NOMO-1 treated with DMSO at 0.1 percent for 48 hours (cell line): ENCODE measurements at regions not wholly inside any gene's neighbourhood (a gene's known extent, or its start where the extent isn't known, plus 50 kb on each side); places are given as distances from the start of the nearest gene placed in this dataset.
A peak's percentile ranks its signal among the peaks of the same experiment; 100 is the strongest.
"Not testable (repeated sequence)": the region's sequence is repeated elsewhere in the genome, so short reads cannot be mapped to it uniquely, and the experiment has no call there.

Experiments used
- DNase-seq: peaks from one replicate; lab custom pipeline; 2025; ENCODE audit not compliant: unreplicated experiment; lab: John Stamatoyannopoulos, UW

- DNase-seq: no peak
Observed at GRCh38 chrX:4622486-4623167, 909.2 kb upstream of the PRKX start.

DNA sequence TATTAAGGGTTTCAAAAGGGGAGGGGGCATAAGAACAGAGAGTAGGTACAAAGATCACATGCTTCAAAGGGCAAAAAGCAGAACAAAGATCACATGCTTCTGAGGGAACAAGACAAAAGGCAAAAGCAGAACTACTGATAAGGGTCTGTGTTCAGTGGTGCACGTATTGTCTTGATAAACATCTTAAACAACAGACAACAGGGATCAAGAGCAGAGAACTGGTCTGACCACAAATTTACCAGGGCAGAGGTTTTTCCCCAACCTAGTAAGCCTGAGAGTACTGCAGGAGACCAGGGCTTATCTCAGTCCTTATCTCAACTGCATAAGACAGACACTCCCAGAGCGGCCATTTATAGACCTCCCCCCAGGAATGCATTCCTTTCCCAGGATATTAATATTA, 900.2 kb upstream of the PRKX start:
- not testable (repeated sequence) for DNase-seq

DNA sequence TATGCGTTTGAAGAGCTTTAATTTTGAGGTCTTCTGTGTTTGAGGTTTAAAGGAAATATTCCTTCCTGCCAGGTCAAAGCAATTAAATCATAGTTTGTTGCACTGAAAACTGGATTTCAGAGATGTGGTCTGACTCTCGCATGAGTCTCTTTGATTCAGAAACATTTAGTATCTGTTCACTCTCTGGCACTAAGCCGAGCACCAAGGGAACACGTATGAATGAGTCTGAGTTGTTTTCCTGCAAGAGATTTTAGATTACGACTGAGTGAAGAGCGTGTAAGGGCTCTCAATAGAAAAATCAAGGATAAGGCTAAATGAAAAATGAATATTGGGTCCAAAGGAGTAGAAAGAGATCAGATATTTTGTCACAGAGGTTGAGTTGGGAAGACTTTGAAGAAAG, 875.4 kb upstream of the PRKX start:
- DNase-seq: no peak

DNA sequence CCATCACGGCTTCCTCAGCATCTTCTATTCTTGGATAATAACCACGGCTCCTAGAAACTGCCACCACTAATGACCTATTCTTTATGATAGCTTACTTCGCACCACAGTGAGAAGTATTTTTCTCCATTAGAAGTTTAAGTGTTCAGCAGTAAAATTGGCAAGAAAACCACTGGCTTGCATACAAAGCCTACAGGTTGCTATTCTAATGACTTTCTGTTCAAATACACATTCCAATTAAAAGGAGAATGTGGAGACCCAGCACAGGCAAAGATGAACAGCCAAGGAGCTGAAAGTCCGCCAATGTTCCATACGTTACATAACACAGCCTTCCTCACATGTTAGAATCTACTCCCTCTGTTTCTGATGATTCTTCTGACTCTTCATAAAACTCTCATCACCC, 875.0 kb upstream of the PRKX start:
- DNase-seq: no peak

DNA sequence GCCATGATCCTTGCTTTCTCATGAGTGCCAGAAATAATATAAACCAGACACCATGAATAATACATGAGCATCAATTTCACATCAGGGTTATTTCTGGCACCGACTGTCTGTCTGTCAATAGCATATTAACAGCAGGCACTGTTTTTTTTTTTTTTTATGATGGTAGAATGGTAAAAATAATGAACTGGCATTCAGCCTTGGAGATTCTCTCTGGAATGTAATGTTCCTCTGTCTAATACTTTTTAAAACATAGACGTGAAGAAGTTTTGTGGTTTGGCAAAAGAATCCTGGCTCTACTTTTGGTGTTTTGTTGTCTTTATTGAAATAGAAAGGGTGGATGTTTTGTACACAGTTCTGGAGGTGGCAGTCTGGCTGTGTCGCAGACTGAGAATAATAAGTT, 874.6 kb upstream of the PRKX start:
- DNase-seq: no peak

GRCh38 chrX:4579999-4580398, 866.5 kb upstream of the PRKX start:
- no peak for DNase-seq

DNA sequence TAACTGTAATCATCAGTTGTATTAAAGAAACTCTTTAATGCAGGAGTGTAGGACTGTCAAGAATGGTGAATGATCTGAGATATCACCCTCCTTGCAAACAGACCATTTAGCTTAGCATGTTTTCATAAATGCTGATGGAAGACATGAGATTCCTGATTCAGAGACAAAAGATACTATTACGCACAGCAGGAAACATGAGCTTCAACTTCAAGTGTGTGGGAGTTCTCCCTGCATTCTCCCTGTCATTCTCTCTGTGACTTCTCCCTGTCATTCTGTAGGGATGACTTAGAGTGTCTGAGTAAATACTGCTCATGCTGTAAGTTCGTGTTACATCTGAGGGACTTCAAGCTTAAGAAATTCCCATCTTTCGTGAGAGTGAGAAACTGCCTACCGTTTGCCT, 866.0 kb upstream of the PRKX start:
- DNase-seq: no peak

DNA sequence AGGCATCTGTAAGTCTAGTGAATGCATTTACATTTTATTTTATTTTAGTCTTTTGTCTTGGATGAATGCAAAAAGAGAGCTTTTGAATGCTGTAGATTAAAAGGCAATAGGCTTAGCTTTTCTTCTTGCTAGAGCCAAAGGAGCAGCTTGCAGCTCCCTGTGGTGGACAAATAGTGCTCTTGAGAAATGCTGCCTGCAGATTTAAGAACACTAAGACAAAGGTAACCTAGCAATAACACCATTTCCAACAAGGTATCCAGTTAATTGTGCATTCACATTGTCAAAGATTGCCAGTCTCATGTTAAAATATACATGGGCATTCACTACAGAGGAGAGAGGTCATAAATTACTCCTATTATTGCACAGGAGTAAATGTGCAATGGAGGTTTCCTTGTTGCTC, 859.2 kb upstream of the PRKX start:
- no peak for DNase-seq

GRCh38 chrX:4570151-4570550, 856.7 kb upstream of the PRKX start:
- no peak for DNase-seq

DNA sequence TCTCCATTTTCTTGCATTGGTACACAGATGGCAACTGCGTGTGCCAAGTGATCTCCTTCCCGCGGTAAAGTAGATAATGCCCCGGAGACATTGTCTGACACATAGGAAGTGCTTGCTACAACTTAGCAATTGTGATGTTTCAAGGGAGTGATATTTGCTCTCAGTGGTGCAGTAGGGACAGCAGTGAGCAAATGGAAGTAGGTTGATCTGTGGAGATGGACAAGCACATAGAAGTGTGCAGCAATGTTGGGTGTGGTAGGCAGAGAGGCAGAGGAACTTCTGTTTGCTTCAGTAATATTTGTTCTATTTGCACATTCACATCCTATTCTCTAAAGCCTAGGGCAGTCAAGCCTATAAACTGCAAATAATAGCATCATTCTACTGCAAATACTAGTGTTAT, 846.7 kb upstream of the PRKX start:
- no peak for DNase-seq

GRCh38 chrX:4550018-4550417, 836.6 kb upstream of the PRKX start:
- no peak for DNase-seq

DNA sequence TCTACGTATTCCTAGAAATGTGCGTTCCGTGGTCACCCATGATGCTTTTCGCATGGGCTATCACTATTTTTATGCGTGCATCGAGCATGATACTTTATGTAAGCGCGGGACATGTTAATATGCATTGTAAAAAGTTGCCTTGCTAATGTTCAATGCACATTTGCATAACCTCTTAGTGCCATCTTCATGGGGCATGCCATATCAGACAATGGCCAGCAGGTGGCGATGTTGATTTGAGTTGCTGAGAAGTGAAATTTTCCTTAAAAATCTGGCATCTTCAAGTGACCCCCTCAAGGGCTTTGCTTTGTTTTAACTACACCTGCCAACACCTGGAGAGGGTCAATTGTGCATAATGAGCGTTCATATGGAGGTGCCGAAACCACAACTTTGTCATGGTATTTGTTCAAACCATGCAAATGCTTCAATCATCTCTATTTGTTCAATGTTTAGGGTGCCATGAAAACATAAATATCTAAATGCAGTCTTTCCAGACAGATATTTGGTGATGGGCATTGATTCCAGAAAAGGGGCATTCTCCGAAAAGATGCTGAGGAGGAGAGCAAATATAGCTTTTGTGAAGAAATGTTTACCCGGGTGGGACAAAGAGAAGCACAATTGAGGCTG, 833.9 kb upstream of the PRKX start:
- peak; percentile 6 for DNase-seq

- DNase-seq: not testable (repeated sequence)
Observed at GRCh38 chrX:4546178-4546577, 832.7 kb upstream of the PRKX start.

DNA sequence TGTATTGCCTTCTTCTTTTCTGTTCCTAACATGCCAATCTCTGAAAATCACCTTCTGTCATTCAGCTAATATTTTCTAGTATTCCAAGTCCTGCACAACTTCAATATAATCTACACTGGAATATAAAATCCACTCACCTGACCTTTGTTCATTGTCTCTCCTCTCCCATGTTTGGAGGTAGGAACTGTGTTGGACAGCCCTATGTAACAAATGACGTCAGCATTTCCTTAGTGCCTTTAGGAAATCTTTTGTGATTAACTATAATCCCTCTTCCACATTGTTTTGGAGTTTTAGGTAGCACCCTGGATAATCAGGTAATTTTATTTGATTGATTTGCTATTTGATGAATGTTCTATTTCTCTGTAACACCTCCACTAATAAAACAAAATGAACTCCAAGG, 814.8 kb upstream of the PRKX start:
- no peak for DNase-seq

- DNase-seq: no peak
Observed at GRCh38 chrX:4485912-4486311, 772.5 kb upstream of the PRKX start.

DNA sequence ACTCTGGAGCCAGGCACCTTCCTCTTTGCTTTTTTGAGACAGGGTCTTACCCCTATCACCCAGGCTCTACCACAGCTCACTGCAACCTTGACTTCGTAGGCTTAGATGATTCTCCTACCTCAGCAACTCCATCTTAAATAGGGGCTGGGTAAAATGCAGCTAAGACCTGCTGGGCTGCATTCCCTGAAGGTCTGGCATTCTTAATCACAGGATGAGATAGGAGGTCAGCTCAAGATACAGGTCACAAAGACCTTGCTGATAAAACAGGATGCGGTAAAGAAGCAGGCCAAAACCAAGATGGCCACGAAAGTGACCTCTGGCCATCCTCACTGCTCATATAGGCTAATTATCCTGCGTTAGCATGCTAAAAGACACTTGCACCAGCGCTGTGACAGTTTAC, 770.8 kb upstream of the PRKX start:
- no peak for DNase-seq

GRCh38 chrX:4451591-4451990, 738.1 kb upstream of the PRKX start:
- no peak for DNase-seq

DNA sequence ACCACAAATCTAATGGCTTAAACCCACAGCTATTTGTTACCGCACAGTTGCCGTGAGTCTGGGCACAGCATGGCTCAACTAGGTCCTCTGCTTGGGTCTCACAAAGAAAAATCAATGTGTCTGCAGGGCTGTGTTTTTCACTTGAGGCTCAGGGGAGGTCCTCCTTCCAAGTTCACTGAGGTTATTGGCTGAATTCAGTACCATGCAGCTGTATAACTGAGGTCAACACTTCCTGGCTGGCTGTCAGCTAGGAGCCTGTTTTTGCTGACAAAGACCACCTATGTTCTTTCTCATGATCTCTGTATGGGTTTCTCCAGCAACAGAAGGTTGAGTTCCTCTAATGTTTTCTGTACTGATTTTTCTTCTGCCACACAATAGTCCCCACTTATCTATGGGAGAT, 736.7 kb upstream of the PRKX start:
- no peak for DNase-seq

GRCh38 chrX:4435905-4436304, 722.5 kb upstream of the PRKX start:
- no peak for DNase-seq

DNA sequence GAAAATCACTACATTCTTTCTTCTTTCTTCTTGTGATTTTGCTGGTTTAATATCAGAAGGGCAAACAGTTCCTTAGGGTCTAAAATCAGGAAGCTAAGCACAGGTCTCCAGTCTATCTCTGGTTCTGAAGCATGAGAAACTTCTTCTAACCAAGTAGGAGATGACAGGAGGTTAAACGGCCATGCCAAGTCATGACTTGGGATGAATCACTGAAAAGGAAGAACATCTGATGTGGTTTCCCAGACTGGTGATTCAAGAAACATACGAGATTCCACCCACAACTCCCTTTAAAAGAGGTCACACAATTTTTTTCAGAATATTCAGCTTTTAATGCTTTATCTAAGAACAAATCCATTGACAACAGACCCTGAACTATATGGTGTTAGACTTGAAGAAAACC, 684.0 kb upstream of the PRKX start:
- DNase-seq: no peak

- DNase-seq: no peak
Observed at GRCh38 chrX:4382273-4382672, 668.8 kb upstream of the PRKX start.

- no peak for DNase-seq
Observed at GRCh38 chrX:4380710-4381109, 667.3 kb upstream of the PRKX start.

GRCh38 chrX:4379071-4379470, 665.6 kb upstream of the PRKX start:
- DNase-seq: no peak
